ENCODE measurements at regions not wholly inside any gene's neighbourhood (a gene's known extent, or its start where the extent isn't known, plus 50 kb on each side); places are given as distances from the start of the nearest gene placed in this dataset.

DNA sequence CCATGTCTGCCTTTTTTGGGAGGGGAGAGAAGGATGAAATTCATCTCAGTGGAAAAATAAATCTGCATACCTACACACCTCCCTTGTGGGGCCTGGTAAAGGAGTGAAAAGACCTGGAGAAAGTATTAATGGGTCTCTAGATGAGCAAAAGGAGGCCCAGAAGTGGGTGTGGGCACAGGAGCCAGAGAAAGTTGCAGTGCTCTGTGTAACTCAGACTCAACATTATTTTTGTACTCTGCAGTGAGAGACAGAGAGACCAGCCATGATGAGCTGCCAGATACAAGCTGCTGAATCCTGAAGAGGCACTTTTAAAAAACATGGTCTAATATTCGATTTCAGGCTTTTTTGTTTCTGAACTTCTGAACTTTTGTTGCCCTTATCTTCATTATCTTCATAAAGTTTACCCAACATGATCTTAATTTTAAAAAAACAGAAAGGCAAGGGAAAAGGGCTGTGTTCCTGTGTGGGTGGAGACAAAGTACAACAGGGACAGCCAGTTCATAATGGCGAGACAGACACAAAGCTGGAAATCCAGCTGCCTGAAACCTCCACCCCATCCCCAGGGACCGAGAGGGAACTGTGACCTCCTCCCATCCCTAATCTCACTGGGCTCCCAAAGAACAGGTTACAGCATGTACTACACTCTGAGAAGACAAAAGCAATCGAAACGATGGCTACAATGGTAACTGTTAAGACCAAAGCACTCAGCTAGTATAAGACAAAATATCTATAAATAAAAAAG, 77.2 kb downstream of the KLF12 start:
- H4K20me1 ChIP-seq (ENCODE audit: insufficient read depth, low read length): no peaks in the 10 kb centered on the region
- peak overlapping the region; percentile 45 for H3K4me2 ChIP-seq (ENCODE audit: low read length)
- peaks cover 2% of the 10 kb centered on the region; the same call in 1 of the 2 replicates for H3K9me3 ChIP-seq (ENCODE audit: low read length)
- peaks cover 51% of the 10 kb centered on the region for H3K4me1 ChIP-seq (ENCODE audit: insufficient read depth, low read length, severe bottlenecking)
- peak overlapping the region; percentile 63 for H3K27ac ChIP-seq (ENCODE audit: low read depth, low read length, poor library complexity, severe bottlenecking)
- no peaks in the 10 kb centered on the region for H3F3A ChIP-seq (ENCODE audit: insufficient read depth, low read length)
- H3K9ac ChIP-seq (ENCODE audit: low read length): peak overlapping the region; percentile 26
- H2AFZ ChIP-seq (ENCODE audit: low read length): no peak overlapping the region
- H3K36me3 ChIP-seq (ENCODE audit: insufficient read depth, low read length): peaks cover 8% of the 10 kb centered on the region; the same call in 1 of the 2 replicates
- H3K9me2 ChIP-seq (ENCODE audit: low read depth, low read length): no peaks in the 10 kb centered on the region
- TF ChIP-seq EZH2 (IDR thresholded peaks at IDR 0.05; ENCODE audit: borderline replicate concordance, low read length): no peak
- TF ChIP-seq, protein P1, sequence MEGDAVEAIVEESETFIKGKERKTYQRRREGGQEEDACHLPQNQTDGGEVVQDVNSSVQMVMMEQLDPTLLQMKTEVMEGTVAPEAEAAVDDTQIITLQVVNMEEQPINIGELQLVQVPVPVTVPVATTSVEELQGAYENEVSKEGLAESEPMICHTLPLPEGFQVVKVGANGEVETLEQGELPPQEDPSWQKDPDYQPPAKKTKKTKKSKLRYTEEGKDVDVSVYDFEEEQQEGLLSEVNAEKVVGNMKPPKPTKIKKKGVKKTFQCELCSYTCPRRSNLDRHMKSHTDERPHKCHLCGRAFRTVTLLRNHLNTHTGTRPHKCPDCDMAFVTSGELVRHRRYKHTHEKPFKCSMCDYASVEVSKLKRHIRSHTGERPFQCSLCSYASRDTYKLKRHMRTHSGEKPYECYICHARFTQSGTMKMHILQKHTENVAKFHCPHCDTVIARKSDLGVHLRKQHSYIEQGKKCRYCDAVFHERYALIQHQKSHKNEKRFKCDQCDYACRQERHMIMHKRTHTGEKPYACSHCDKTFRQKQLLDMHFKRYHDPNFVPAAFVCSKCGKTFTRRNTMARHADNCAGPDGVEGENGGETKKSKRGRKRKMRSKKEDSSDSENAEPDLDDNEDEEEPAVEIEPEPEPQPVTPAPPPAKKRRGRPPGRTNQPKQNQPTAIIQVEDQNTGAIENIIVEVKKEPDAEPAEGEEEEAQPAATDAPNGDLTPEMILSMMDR (IDR thresholded peaks at IDR 0.05; ENCODE audit: low read length): no peak
- no peak overlapping the region for H3K4me3 ChIP-seq (ENCODE audit: low read depth, low read length, poor library complexity, severe bottlenecking)
- 0 out of 2 replicates have a peak, but pooled peaks cover 4% of the 10 kb centered on the region for H3K79me2 ChIP-seq (ENCODE audit: insufficient read depth, low read length)
- H3K27me3 ChIP-seq (ENCODE audit: insufficient read depth, low read length): no peaks in the 10 kb centered on the region

DNA sequence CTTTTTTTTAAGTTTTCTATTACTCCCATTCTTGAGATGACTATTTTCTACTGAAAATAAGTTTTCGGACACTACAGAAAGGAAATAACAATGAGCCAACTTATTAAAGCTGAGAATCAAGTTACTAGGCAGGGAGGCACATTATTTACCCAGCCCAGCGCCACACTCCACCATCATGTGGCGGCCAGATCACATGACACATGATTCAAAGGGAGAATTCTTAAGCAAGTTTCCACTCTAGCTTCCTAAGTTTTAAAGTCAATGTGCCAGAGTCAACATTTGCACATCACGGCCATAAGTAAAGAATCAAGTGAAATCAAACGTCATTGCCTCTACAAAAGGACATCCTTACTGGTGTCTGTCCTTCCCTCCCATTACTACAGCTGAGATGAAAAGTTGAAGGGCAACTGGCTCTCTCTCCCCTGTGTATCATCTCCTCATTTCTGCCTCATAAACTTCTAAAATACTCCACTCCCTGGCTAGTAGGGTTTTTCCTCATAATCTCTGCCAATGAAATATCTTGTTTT, 81.7 kb downstream of the KLF12 start:
- Histone ChIP-seq H3K36me3 (ENCODE audit: insufficient read depth, low read length) (no peaks in the 10 kb centered on the region), H3K79me2 (ENCODE audit: insufficient read depth, low read length) (0 out of 2 replicates have a peak, but pooled peaks cover 9% of the 10 kb centered on the region)

DNA sequence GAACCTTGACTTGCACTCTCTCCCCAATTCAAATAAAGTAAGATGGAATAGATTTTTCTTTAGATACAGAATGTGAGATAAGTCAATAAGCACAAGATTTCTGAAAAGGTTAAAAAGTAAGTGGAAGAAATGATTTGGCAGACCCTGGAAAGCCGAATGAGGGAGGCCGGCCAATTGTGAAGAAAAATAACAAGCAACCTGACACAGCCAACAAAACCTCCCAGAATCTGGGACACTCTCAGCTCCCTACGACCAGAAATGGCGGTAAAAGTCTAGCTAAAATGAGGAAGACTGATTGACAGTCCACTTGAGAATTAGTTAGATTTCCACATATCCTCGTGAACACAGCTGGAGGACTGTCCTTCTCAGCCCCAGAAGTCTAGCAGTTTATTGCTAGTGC, 85.4 kb downstream of the KLF12 start:
- 0 out of 2 replicates have a peak, but pooled peaks cover 9% of the 10 kb centered on the region for H3K79me2 ChIP-seq (ENCODE audit: insufficient read depth, low read length)
- H2AFZ ChIP-seq (ENCODE audit: low read length): no peak overlapping the region
- TF ChIP-seq, protein P1 (IDR thresholded peaks at IDR 0.05; ENCODE audit: low read length): no peak
- TF ChIP-seq EZH2 (IDR thresholded peaks at IDR 0.05; ENCODE audit: borderline replicate concordance, low read length): no peak

More for the DNA sequence above, 81.7 kb downstream of the KLF12 start:
- Histone ChIP-seq H3K9ac (ENCODE audit: low read length) (no peak overlapping the region), H3K9me2 (ENCODE audit: low read depth, low read length) (no peaks in the 10 kb centered on the region), H3K27me3 (ENCODE audit: insufficient read depth, low read length) (no peaks in the 10 kb centered on the region), H4K20me1 (ENCODE audit: insufficient read depth, low read length) (no peaks in the 10 kb centered on the region), H3K4me2 (ENCODE audit: low read length) (no peak overlapping the region), H3K4me1 (ENCODE audit: insufficient read depth, low read length, severe bottlenecking) (peaks cover 50% of the 10 kb centered on the region), H2AFZ (ENCODE audit: low read length) (no peak overlapping the region), H3K4me3 (ENCODE audit: low read depth, low read length, poor library complexity, severe bottlenecking) (no peak overlapping the region), H3K9me3 (ENCODE audit: low read length) (no peaks in the 10 kb centered on the region), H3K27ac (ENCODE audit: low read depth, low read length, poor library complexity, severe bottlenecking) (no peak overlapping the region), H3F3A (ENCODE audit: insufficient read depth, low read length) (no peaks in the 10 kb centered on the region)
- TF ChIP-seq, protein P1 (IDR thresholded peaks at IDR 0.05; ENCODE audit: low read length): no peak
- no peak for TF ChIP-seq EZH2 (IDR thresholded peaks at IDR 0.05; ENCODE audit: borderline replicate concordance, low read length)

More for the DNA sequence above, 85.4 kb downstream of the KLF12 start:
- Histone ChIP-seq H3K9me3 (ENCODE audit: low read length) (no peaks in the 10 kb centered on the region), H3K27me3 (ENCODE audit: insufficient read depth, low read length) (no peaks in the 10 kb centered on the region), H3F3A (ENCODE audit: insufficient read depth, low read length) (no peaks in the 10 kb centered on the region), H3K4me2 (ENCODE audit: low read length) (no peak overlapping the region), H3K36me3 (ENCODE audit: insufficient read depth, low read length) (peaks cover 7% of the 10 kb centered on the region; the same call in 1 of the 2 replicates), H4K20me1 (ENCODE audit: insufficient read depth, low read length) (no peaks in the 10 kb centered on the region), H3K9ac (ENCODE audit: low read length) (no peak overlapping the region), H3K9me2 (ENCODE audit: low read depth, low read length) (no peaks in the 10 kb centered on the region), H3K4me1 (ENCODE audit: insufficient read depth, low read length, severe bottlenecking) (peaks cover 15% of the 10 kb centered on the region), H3K27ac (ENCODE audit: low read depth, low read length, poor library complexity, severe bottlenecking) (no peak overlapping the region), H3K4me3 (ENCODE audit: low read depth, low read length, poor library complexity, severe bottlenecking) (no peak overlapping the region)
